ENCODE measurements at regions not wholly inside any gene's neighbourhood (a gene's known extent, or its start where the extent isn't known, plus 50 kb on each side); places are given as distances from the start of the nearest gene placed in this dataset.

- DNase-seq: no peak
Measured at GRCh38 chr20:60215816-60216730, 257.9 kb downstream of the CDH26 start.

- DNase-seq: no peak
Measured at GRCh38 chr20:60219231-60219630, 261.0 kb downstream of the CDH26 start.

GRCh38 chr20:60219984-60220562, 261.9 kb downstream of the CDH26 start:
- DNase-seq: no peak

- no peak for DNase-seq
Measured at GRCh38 chr20:60220706-60221105, 262.5 kb downstream of the CDH26 start.

GRCh38 chr20:60221593-60221992, 263.4 kb downstream of the CDH26 start:
- no peak for DNase-seq

GRCh38 chr20:60222497-60222896, 264.3 kb downstream of the CDH26 start:
- DNase-seq: no peak

GRCh38 chr20:60223174-60223573, 265.0 kb downstream of the CDH26 start:
- DNase-seq: no peak

GRCh38 chr20:60224914-60225313, 266.7 kb downstream of the CDH26 start:
- peak; percentile 26 to 53 for DNase-seq

- no peak for DNase-seq
Measured at GRCh38 chr20:60228255-60228654, 270.0 kb downstream of the CDH26 start.

GRCh38 chr20:60232380-60232779, 274.2 kb downstream of the CDH26 start:
- no peak for DNase-seq

- DNase-seq: no peak
Measured at GRCh38 chr20:60233018-60233630, 274.9 kb downstream of the CDH26 start.

- no peak for DNase-seq
Measured at GRCh38 chr20:60236613-60237012, 278.4 kb downstream of the CDH26 start.

- DNase-seq: no peak
Measured at GRCh38 chr20:60237981-60238380, 279.8 kb downstream of the CDH26 start.

GRCh38 chr20:60238992-60239660, 280.9 kb downstream of the CDH26 start:
- no peak for DNase-seq

GRCh38 chr20:60239956-60240355, 281.7 kb downstream of the CDH26 start:
- DNase-seq: no peak

GRCh38 chr20:60240415-60240814, 282.2 kb downstream of the CDH26 start:
- DNase-seq: no peak

GRCh38 chr20:60240986-60241385, 282.8 kb downstream of the CDH26 start:
- no peak for DNase-seq

GRCh38 chr20:60242836-60243505, 284.7 kb downstream of the CDH26 start:
- no peak for DNase-seq

GRCh38 chr20:60244373-60245146, 286.3 kb downstream of the CDH26 start:
- no peak for DNase-seq

- no peak for DNase-seq
Measured at GRCh38 chr20:60246751-60247150, 288.5 kb downstream of the CDH26 start.

- no peak for DNase-seq
Measured at GRCh38 chr20:60249436-60249835, 291.2 kb downstream of the CDH26 start.

- no peak for DNase-seq
Measured at GRCh38 chr20:60250251-60250650, 292.0 kb downstream of the CDH26 start.

Data from NCI-H446 (cell line).